IPS-NIHi11 (cell line): ENCODE measurements at regions not wholly inside any gene's neighbourhood (a gene's known extent, or its start where the extent isn't known, plus 50 kb on each side); places are given as distances from the start of the nearest gene placed in this dataset.
"Not testable (repeated sequence)": the region's sequence is repeated elsewhere in the genome, so short reads cannot be mapped to it uniquely, and the experiment has no call there.

Source experiments
- DNase-seq: peaks from one replicate; pipeline ENCODE4 v3.0.0; 2012; ENCODE audit warnings: mixed read lengths, low spot score

DNA sequence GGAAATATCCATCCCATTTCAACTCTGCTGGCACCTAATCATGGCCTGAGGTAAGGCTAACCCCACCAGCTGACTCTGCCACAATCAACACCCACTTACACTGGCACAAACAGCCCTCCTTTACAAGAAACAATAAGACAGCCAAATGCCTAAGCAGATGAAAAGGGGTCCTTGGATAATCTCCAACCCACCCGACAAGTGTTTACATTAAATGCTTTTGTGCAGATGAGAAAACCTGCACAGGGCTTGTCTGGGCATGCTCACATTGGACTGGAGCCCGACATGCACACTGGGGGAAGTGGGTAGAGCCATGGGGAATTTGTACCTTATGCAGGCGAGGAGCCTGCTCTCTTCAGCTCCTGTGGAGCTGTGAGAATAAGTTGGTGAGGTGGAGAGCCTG is 138.9 kb upstream of the ITM2A start:
- DNase-seq: no peak

DNA sequence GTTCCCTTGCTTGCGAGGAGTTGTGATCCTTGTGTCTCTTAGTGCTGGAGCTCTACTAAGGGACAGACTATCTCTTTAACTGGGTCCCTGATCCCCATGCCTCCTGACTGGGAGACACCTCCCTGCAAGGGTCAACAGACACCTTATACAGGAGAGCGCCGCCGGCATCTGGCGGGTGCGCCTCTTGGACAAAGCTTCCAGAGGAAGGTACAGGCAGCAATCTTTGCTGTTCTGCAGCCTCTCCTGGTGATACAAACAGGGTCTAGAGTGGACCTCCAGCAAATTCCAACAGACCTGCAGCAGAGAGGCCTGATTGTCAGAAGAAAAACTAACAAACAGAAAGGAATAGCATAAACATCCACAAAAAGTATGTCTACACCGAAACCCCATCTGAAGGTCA is 115.6 kb upstream of the ITM2A start:
- no peak for DNase-seq

DNA sequence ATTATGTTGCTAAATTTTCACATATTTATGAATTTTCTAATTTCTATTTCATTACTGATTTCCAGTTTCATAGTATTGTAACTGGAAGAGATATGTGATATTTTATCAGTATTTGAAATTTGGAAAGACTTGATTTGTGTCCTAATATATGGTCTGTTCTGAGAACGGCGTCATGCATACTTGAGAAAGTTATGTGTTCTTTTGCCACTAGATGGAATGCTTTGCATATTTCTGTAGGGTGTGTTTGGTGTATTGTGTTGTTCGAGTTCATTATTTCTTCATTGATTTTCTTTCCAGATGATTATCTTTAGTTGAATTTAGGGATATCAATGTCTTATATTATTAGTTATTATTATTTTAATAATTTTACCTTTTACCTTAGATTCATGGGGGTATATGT is 110.6 kb upstream of the ITM2A start:
- no peak for DNase-seq

DNA sequence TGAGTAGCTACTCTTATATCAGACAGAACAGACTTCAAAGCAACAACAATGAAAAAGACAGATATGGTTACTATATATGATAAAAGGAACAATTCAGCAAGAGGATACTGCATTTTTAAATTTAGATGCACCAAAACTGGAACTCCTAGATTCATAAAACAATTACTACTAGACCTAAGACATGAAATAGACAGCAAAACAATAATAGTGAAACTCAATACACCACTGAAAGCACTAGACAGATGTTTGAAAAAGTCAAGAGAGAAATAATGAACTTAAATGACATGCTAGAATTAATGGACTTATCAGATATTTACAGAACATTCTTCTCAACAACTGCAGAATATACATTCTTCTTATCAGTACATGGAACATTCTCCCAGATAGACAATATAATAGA is 99.5 kb upstream of the ITM2A start:
- DNase-seq: no peak

DNA sequence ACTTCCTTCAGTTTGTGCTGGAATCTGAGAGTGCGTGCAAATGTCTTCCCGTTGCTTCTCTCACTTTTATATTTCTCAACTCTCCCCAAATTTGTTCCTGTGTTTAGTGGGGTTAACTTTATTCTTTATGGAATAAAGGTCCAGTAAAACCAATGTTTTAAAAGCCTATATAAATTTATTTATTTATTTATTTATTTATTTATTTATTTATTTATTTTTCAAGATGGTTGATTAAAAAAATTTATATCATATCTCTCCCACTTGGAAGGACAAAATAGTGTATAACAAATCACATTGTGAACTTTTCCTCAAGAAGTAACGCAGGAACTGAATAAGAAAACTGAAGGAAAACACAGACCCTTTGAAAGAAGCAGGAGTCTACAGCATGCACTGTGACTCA is 95.3 kb upstream of the ITM2A start:
- no peak for DNase-seq

DNA sequence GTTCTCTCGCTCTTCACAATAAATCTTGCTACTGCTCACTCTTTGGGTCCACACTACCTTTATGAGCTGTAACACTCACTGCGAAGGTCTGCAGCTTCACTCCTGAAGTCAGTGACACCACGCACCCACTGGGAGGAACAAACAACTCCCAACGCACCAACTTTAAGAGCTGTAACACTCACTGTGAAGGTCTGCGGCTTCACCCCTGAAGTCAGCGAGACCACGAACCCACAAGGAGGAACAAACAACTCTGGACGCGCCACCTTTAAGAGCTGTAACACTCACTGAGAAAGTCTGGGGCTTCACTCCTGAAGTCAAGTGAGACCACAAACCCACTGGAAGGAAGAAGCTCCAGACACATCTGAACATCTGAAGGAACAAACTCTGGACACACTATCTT is 89.5 kb upstream of the ITM2A start:
- DNase-seq: not testable (repeated sequence)

DNA sequence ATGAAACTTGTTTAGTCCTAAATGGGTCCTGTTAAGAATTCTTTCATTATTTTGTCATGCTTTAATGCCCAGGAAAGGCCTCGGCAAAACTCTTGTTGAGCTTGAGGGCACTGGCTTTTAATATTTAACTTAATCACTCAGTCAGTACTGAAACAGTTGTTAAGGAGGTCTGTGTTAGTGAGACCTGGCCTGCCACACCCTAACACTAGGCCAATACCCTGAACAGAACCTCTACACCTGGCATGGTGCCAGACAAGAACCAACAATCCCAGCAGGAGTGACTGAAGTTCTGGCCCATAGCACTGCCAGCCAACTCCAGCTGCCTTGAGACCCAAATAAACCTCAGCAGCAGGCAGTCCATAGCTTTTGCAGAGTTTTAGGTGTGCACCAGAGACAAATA is 85.7 kb upstream of the ITM2A start:
- DNase-seq: no peak

DNA sequence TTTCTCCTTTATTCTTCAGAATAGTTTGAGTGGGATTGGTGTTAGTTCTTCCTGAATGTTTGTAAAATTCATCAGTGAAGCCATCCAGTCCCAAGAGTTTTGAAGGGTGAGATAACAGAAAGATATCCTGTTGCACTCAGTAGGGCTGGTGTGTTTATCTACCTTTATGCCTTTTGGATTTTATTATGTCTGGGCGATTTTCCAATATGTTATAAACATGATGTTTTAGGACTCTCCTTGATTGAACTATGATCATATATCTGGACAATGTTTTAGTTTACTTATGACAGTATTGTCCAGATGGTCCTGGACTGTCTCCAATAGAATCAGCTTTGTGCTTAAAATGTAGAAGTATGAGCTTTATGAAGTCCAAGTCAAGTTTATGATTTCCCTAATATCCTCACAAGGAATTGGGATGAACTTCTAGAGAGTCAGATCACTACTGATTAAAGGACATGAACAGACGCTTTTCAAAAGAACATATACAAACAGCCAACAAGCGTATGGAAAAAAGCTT is 77.6 kb upstream of the ITM2A start:
- DNase-seq: no peak

DNA sequence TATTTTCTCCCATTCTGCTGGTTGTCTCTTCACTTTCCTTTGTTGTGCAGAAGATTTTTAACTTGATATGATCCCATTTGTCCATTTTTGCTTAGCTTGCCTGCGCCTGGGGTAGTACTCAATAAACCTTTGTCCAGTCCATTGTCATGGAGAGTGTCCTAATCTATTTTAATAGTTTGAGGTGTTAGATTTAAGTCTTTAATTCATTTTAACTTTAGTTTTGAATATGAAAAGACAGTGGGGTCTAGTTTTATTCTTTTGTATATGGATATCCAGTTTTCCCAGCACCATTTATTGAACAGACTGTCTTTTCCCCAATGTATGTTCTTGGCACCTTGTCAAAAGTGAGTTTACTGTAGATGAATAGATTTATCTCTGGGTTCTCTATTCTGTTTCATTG is 76.0 kb upstream of the ITM2A start:
- DNase-seq: no peak

DNA sequence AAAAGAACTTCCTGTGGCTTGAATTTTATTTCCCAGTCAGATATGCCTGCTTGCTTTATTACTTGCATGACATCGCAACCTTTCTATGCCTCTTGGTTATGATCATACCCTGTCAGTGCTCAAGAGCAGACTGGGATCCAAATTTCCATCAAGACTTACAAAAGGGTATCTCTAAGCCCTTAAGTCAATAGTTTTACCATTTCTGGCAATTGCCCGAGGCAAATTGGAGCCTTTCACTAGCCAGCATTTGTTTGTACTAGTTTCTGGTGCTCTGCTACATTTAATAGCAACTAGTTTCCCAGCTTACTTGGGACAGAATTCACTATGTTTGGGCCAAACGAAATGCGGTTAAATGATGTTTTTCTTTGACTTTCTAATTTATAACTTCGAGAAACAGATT is 73.2 kb upstream of the ITM2A start:
- no peak for DNase-seq
